ENCODE measurements at regions not wholly inside any gene's neighbourhood (a gene's known extent, or its start where the extent isn't known, plus 50 kb on each side); places are given as distances from the start of the nearest gene placed in this dataset.

DNA sequence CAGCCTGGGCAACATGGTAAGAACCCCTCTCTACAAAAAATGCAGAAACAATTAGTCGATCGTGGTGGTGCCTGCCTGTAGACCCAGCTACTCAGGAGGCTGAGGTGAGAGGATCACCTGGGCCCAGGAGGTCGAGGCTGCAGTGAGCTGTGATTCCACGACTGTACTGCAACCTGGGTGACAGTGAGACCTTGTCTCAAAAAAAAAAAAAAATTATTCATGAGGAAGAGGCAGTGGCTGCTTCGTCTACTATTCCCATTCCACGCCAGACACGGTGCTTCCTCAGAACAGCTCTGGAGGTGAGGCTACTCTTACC lies 52.2 kb upstream of the GSE1 start:
- H3K27me3 ChIP-seq: no peaks in the 10 kb centered on the region
- DNase-seq (no peak), ATAC-seq (no peak)
- H3K9me3 ChIP-seq: no peaks in the 10 kb centered on the region
- WGBS, 4 donors: 73 to 79% (median 76%) methylated on average over 7 of the region's 7 CpGs
- H3K4me3 ChIP-seq: no peak overlapping the region
- intact Hi-C loops (cut with DNase I): loop anchor here in 2 of 10 donors (5.0 kb wide), 2 partner anchors 46 to 139 kb away; no protein-coding TSS in a partner anchor
- H3K4me1 ChIP-seq: peaks cover 0 to 80% (median 50%) of the 10 kb centered on the region in 12 donors
- TF ChIP-seq CTCF (IDR thresholded peaks at IDR 0.05): no peak
- TF ChIP-seq POLR2A (IDR thresholded peaks at IDR 0.05): no peak
- peak overlapping the region in 2 of 12 donors; percentile 24 to 66 for H3K27ac ChIP-seq
- no peaks in the 10 kb centered on the region for H3K36me3 ChIP-seq

DNA sequence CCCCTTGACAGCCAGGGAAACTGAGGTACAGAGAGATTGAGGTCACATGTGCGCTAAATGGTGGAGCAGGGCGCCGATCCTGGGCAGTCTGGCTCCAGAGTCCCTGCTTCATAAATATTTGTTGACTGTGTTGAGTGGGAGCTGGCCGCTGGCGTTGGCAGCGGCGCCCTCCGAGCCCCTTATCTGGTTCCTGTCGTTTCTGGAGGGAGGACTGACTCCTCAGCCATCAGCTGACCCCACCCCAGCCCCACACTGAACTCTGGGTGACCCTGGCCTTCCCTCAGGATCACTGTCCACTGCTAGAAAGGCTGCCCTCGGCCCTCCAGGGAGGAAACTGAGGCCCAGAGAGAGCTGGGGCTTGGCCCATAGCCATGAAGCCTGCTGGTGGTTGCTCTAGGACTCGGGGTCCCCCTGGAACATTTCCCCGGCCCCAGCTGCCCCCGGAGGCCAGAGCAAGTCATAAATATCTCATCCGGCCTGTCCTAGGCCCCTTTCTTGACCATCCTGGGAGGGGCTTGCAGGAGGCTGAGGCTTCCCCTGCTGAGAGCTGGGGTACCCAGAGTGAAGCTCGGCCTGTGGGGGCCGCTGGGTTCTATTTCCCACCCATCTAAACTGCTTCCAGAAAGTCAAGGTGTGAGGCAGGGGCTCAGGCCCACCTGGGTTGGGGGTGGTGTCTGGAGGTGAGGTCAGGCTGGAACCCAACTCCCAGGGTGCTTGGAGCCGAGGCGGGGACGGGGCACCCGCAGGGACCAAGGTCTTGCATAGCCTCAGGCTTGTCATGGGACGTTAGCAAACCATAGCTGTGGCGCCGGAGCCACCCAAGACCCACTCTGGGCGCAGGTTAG lies 51.7 kb upstream of the GSE1 start:
- Histone ChIP-seq H3K27me3 (no peaks in the 10 kb centered on the region), H3K9me3 (no peaks in the 10 kb centered on the region), H3K36me3 (no peaks in the 10 kb centered on the region), H3K4me1 (peaks cover 0 to 80% (median 50%) of the 10 kb centered on the region in 12 donors), H3K4me3 (no peak overlapping the region), H3K27ac (peak overlapping the region in 6 of 12 donors; percentile 7 to 66 (median 18))
- intact Hi-C loops (cut with DNase I): loop anchor here in 2 of 10 donors (5.0 kb wide), 2 partner anchors 46 to 139 kb away; no protein-coding TSS in a partner anchor
- ATAC-seq (no peak), DNase-seq (no peak)
- TF ChIP-seq POLR2A (IDR thresholded peaks at IDR 0.05) (no peak), CTCF (IDR thresholded peaks at IDR 0.05) (no peak)
- WGBS, 4 donors: 58 to 72% (median 65%) methylated on average over 20 to 24 of the region's 24 CpGs

DNA sequence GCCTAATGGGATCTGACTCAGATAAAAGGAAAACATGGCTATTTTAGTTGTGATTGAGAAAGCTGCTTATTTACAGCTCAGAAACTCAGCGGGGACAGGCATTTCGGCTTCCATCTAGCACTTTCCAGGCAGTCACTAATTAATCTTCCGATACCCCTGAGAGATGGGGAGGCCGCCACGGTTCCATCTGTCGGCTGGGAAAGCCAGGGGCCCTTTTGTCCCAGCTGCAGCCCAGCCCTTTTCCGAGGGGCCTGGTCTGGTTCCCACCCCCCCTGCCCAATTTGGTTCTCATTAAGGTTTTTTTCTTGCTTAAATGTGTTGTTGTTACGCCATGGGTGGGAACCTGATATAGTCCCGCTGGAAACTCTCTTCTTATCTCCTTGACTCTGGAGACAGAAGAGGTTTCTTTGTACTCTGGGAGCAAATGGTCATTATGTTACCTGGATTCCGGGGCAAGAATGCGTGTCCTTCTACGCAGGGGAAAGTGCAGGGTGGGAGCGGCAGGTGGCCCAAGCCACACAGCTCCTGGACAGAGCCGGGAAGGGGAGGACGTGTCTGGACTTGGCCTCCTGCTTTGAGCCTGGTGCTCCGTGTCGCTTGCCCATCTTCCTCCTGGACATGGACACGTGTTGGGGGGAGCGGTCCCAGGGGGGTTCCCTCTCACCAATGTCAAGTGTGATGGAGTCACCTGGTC lies 50.9 kb upstream of the GSE1 start:
- TF ChIP-seq POLR2A (IDR thresholded peaks at IDR 0.05) (no peak), CTCF (IDR thresholded peaks at IDR 0.05) (no peak)

DNA sequence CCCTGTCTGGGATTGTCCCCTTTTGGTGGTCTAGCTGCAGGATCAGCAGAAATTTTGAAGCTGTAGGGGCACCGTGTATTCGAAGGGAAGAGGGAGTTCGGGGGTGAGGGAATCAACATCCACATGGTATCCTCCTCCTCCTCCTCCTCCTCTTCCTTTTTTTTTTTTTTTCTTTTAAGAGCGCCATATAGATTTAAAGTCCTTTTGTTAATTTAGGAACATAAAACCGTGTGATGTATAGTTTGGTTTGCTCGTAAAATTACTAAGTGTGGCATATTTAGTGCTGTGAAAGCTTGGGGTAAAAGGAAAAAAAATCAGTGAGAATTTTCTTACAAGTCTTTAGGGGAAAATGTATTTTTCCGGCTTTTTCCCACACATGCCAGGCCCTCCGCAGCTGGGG lies 50.1 kb upstream of the GSE1 start:
- Histone ChIP-seq H3K4me1 (peaks cover 0 to 71% (median 38%) of the 10 kb centered on the region in 12 donors), H3K27me3 (no peaks in the 10 kb centered on the region), H3K27ac (peak overlapping the region in 7 of 12 donors; percentile 22 to 66 (median 43)), H3K4me3 (no peak overlapping the region), H3K9me3 (no peaks in the 10 kb centered on the region), H3K36me3 (no peaks in the 10 kb centered on the region)
- ATAC-seq (no peak), DNase-seq (no peak)
- intact Hi-C loops (cut with DNase I): loop anchor here in 2 of 10 donors (5.0 kb wide), 2 partner anchors 44 to 141 kb away; no protein-coding TSS in a partner anchor
- WGBS, 4 donors: 72 to 77% (median 76%) methylated on average over 8 of the region's 8 CpGs
- TF ChIP-seq CTCF (IDR thresholded peaks at IDR 0.05) (no peak), POLR2A (IDR thresholded peaks at IDR 0.05) (no peak)

More for the DNA sequence above, 50.9 kb upstream of the GSE1 start:
- ATAC-seq (no peak), DNase-seq (no peak)
- intact Hi-C loops (cut with DNase I): loop anchor here in 2 of 10 donors (5.0 kb wide), 2 partner anchors 45 to 140 kb away; no protein-coding TSS in a partner anchor
- Histone ChIP-seq H3K4me1 (peaks cover 0 to 75% (median 46%) of the 10 kb centered on the region in 12 donors), H3K9me3 (no peaks in the 10 kb centered on the region), H3K27ac (peak overlapping the region in 5 of 12 donors; percentile 9 to 66 (median 44)), H3K27me3 (no peaks in the 10 kb centered on the region), H3K4me3 (no peak overlapping the region), H3K36me3 (no peaks in the 10 kb centered on the region)
- WGBS, 4 donors: 75 to 78% (median 76%) methylated on average over 19 of the region's 19 CpGs

Measured in heart left ventricle (tissue), 16 donors.